Lung (tissue), 9 donors: ENCODE measurements at regions not wholly inside any gene's neighbourhood (a gene's known extent, or its start where the extent isn't known, plus 50 kb on each side); places are given as distances from the start of the nearest gene placed in this dataset.
"Not testable (repeated sequence)": the region's sequence is repeated elsewhere in the genome, so short reads cannot be mapped to it uniquely, and the experiment has no call there.

ENCODE experiments used
- ATAC-seq: fragments of 200-7000 bp; cut with Tn5 transposase; one replicate; pipeline ENCODE4 v1.9.1; 2020; ENCODE audit warnings: moderate number of reproducible peaks; ENCODE audit not compliant: insufficient read depth, low FRiP score
- DNase-seq, 3 donors: peaks; one replicate each; pipeline ENCODE4 v3.0.0-alpha.2; 2013 to 2017
- H3K27ac ChIP-seq, 2 donors: one replicate each; pipeline ENCODE4 v1.5.1; 2013; ENCODE audit warnings: mild to moderate bottlenecking in 2 of 2, moderate library complexity in 2 of 2, control low read depth in 1 of 2, inconsistent platforms in 1 of 2, low read depth in 1 of 2, low read length in 1 of 2
- H3K27me3 ChIP-seq, 3 donors: one replicate each; pipeline ENCODE4 v1.5.1; 2013; ENCODE audit warnings: low read length in 2 of 3; ENCODE audit not compliant: control insufficient read depth in 3 of 3, insufficient read depth in 3 of 3
- H3K36me3 ChIP-seq, 4 donors: one replicate each; pipeline ENCODE4 v1.5.1; 2013; ENCODE audit warnings: low read length in 4 of 4, mild to moderate bottlenecking in 1 of 4, moderate library complexity in 1 of 4; ENCODE audit not compliant: control insufficient read depth in 4 of 4, insufficient read depth in 4 of 4
- H3K4me1 ChIP-seq, 5 donors: one replicate each; pipeline ENCODE4 v1.5.1; 2013; ENCODE audit warnings: low read length in 5 of 5, mild to moderate bottlenecking in 2 of 5, moderate library complexity in 1 of 5; ENCODE audit not compliant: control insufficient read depth in 5 of 5, insufficient read depth in 5 of 5
- H3K4me3 ChIP-seq: one replicate; pipeline ENCODE4 v1.5.1; 2013; ENCODE audit warnings: mild to moderate bottlenecking, control low read depth, moderate library complexity
- H3K9ac ChIP-seq, 2 donors: one replicate each; pipeline ENCODE4 v1.5.1; 2013; ENCODE audit warnings: low read length in 2 of 2, control low read depth in 1 of 2; ENCODE audit not compliant: insufficient read depth in 1 of 2
- H3K9me3 ChIP-seq, 4 donors: one replicate each; pipeline ENCODE4 v1.5.1; 2013; ENCODE audit warnings: low read length in 3 of 4, mild to moderate bottlenecking in 1 of 4, moderate library complexity in 1 of 4; ENCODE audit not compliant: control insufficient read depth in 4 of 4, insufficient read depth in 3 of 4
- WGBS, 2 donors: extraction: QIAGEN DNeasy Blood & Tissue Kit; methylation state at CpG; one replicate each; pipeline ENCODE4 v1.1.7; 2013; 5-methylcytosine and 5-hydroxymethylcytosine counted together
- donor health status: Bipolar disorder and iron deficiency.
- donor health status: healthy.
- donor health status: DM: yes; HTN: yes; CAD: no.

- not testable (repeated sequence) for H3K9me3 ChIP-seq, H3K27ac ChIP-seq, H3K27me3 ChIP-seq, ATAC-seq, H3K4me3 ChIP-seq, DNase-seq, H3K36me3 ChIP-seq, H3K4me1 ChIP-seq, H3K9ac ChIP-seq
- 79% methylated on average over 1 of the region's 2 CpGs for WGBS, 2 donors
Measured at GRCh38 chr9:39550573-39550972, 195.1 kb downstream of the SPATA31A1 start.

GRCh38 chr9:39551544-39551943 lies 196.1 kb downstream of the SPATA31A1 start:
- H3K4me1 ChIP-seq, H3K27me3 ChIP-seq, H3K36me3 ChIP-seq, H3K9ac ChIP-seq, DNase-seq, H3K4me3 ChIP-seq, H3K27ac ChIP-seq, ATAC-seq, H3K9me3 ChIP-seq: not testable (repeated sequence)
- WGBS, 2 donors: 90 to 94% methylated on average over 1 of the region's 1 CpG

DNA sequence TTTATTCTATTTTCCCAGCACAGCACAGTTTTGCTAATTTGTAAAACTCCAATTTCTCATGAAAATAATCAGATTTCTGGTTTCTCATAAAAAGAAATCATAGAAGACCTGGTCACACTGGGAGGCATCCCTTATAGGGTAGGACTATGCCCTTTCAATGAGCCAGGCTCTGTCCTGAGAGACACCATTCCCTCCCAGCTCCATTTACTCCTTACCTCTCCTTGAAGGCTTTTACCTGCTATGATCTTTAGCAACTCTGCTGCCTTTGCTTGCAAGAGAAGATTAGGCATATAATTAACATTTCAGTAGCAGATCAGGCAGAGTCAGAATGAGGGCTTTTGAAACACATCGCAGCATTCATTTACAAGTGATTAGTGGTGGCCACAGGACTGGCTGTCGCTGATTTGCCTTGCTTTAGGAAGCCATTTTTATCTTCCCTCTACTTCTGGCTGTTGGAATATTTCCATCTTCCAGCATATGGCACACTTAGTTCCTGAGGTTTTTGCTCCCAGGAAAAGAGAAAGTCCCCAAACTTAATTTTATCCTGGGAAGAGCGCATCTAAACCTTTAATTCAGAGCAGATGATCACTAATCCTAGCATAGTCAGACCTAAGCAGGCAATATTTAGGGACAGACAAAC lies 196.9 kb downstream of the SPATA31A1 start:
- not testable (repeated sequence) for ATAC-seq, H3K9ac ChIP-seq, H3K4me3 ChIP-seq, DNase-seq, H3K9me3 ChIP-seq, H3K27me3 ChIP-seq, H3K27ac ChIP-seq, H3K4me1 ChIP-seq, H3K36me3 ChIP-seq
- WGBS, 2 donors: 56 to 66% methylated on average over 3 of the region's 3 CpGs

- ATAC-seq, H3K36me3 ChIP-seq, H3K4me3 ChIP-seq, H3K9me3 ChIP-seq, H3K27ac ChIP-seq, DNase-seq, H3K4me1 ChIP-seq, H3K27me3 ChIP-seq, H3K9ac ChIP-seq: not testable (repeated sequence)
- 42 to 44% methylated on average over 1 of the region's 1 CpG for WGBS, 2 donors
Measured at GRCh38 chr9:39554352-39554751, 198.9 kb downstream of the SPATA31A1 start.

- not testable (repeated sequence) for H3K27ac ChIP-seq, ATAC-seq, H3K27me3 ChIP-seq, H3K4me3 ChIP-seq, H3K4me1 ChIP-seq, H3K36me3 ChIP-seq, H3K9me3 ChIP-seq, H3K9ac ChIP-seq, DNase-seq
- WGBS, 2 donors: 82 to 86% methylated on average over 8 of the region's 8 CpGs
Measured at GRCh38 chr9:39559384-39559783, 203.9 kb downstream of the SPATA31A1 start.

GRCh38 chr9:39566782-39567181 lies 211.3 kb downstream of the SPATA31A1 start:
- not testable (repeated sequence) for H3K4me1 ChIP-seq, H3K4me3 ChIP-seq, H3K9me3 ChIP-seq, H3K27me3 ChIP-seq, H3K36me3 ChIP-seq, DNase-seq, ATAC-seq, H3K9ac ChIP-seq, H3K27ac ChIP-seq
- 8 to 24% methylated on average over 6 of the region's 6 CpGs for WGBS, 2 donors

DNA sequence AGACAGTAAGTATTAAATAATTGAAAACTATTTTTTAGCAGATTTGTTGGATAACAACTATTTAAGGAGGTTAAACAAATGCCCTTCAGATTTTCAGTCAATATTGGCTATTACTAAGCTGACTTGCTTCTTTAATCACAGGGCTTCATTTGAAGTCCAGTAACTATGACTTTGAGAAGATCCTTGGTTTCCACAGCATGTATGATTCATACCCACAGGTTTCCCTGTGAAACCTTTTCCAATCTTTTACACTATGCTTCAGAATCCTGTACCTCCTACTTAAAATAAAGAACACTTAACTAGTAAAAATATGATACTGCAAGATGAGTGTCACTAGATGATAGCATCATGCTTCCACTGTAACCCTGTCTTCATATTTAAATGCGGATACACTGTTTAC lies 211.9 kb downstream of the SPATA31A1 start:
- not testable (repeated sequence) for H3K36me3 ChIP-seq, H3K9ac ChIP-seq, H3K4me3 ChIP-seq, H3K4me1 ChIP-seq, ATAC-seq, H3K27ac ChIP-seq, H3K27me3 ChIP-seq, H3K9me3 ChIP-seq, DNase-seq
- WGBS, 2 donors: 85 to 92% methylated on average over 1 of the region's 1 CpG

- H3K36me3 ChIP-seq, H3K27me3 ChIP-seq, H3K4me1 ChIP-seq, H3K27ac ChIP-seq, ATAC-seq, DNase-seq, H3K4me3 ChIP-seq, H3K9me3 ChIP-seq, H3K9ac ChIP-seq: not testable (repeated sequence)
- 69 to 88% methylated on average over 1 of the region's 2 CpGs for WGBS, 2 donors
Measured at GRCh38 chr9:39568900-39569299, 213.4 kb downstream of the SPATA31A1 start.
